ENCODE measurements at regions not wholly inside any gene's neighbourhood (a gene's known extent, or its start where the extent isn't known, plus 50 kb on each side); places are given as distances from the start of the nearest gene placed in this dataset.
A peak's percentile ranks its signal among the peaks of the same experiment; 100 is the strongest.

DNA sequence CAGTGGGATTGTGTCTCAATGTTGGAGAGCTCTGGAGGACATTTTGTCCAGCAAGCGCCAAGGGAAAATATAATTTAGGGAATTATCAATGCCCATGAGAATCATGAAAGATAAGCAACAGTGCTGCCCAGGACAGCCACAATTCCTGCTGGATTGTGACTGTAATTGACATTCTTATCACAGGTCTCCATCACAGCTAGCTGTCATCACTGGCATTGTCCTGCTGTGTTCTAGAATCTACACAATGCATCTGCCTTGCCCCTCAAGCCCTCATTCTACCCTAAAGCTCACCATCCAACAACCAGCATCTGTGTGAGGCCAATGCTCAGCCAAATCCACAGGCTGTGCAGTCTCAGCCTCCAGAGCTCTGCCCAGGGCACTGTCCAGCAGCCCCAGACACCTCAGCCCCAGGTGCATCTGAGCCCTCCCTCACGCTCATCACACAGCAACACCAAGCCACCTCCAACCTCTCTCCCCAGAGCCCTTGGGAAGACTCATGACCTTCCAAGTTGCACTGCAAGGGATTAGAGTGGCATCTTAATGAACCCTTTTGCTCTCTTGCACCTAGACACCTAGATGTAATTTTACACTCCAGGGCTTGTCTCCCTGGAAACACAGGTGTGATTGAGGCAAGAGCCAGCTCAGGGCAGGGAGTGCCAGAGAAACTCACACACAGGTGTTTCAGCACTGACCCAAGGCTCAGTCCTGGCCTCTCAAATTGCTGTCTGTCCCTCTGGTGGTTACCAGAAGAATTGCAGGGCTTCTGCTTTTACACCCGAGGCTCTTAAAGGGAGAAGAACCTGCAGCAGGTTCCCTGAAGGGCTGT is 85.2 kb upstream of the PHACTR3 start:
- no peak for TF ChIP-seq TCF12 (IDR thresholded peaks at IDR 0.05)
- TF ChIP-seq, protein P1, sequence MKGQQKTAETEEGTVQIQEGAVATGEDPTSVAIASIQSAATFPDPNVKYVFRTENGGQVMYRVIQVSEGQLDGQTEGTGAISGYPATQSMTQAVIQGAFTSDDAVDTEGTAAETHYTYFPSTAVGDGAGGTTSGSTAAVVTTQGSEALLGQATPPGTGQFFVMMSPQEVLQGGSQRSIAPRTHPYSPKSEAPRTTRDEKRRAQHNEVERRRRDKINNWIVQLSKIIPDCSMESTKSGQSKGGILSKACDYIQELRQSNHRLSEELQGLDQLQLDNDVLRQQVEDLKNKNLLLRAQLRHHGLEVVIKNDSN (IDR thresholded peaks at IDR 0.05; ENCODE audit: borderline replicate concordance, low read depth): no peak
- peak; percentile 63 for TF ChIP-seq GATA2 (CRISPR knock-in tag; IDR thresholded peaks at IDR 0.05)
- no peak for TF ChIP-seq RCOR1 (IDR thresholded peaks at IDR 0.05; ENCODE audit: low read length)
- TF ChIP-seq MEF2A (IDR thresholded peaks at IDR 0.05; ENCODE audit: borderline replicate concordance, low read depth): no peak
- no peak; the same call in 1 of the 2 replicates for TF ChIP-seq SMC3 (IDR thresholded peaks at IDR 0.05; ENCODE audit: low read depth, low read length)
- no peak for TF ChIP-seq FOSL2 (IDR thresholded peaks at IDR 0.05; ENCODE audit: borderline replicate concordance, low read depth)
- TF ChIP-seq, protein P2, sequence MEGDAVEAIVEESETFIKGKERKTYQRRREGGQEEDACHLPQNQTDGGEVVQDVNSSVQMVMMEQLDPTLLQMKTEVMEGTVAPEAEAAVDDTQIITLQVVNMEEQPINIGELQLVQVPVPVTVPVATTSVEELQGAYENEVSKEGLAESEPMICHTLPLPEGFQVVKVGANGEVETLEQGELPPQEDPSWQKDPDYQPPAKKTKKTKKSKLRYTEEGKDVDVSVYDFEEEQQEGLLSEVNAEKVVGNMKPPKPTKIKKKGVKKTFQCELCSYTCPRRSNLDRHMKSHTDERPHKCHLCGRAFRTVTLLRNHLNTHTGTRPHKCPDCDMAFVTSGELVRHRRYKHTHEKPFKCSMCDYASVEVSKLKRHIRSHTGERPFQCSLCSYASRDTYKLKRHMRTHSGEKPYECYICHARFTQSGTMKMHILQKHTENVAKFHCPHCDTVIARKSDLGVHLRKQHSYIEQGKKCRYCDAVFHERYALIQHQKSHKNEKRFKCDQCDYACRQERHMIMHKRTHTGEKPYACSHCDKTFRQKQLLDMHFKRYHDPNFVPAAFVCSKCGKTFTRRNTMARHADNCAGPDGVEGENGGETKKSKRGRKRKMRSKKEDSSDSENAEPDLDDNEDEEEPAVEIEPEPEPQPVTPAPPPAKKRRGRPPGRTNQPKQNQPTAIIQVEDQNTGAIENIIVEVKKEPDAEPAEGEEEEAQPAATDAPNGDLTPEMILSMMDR (IDR thresholded peaks at IDR 0.05): peak; percentile 73
- TF ChIP-seq, protein P3, sequence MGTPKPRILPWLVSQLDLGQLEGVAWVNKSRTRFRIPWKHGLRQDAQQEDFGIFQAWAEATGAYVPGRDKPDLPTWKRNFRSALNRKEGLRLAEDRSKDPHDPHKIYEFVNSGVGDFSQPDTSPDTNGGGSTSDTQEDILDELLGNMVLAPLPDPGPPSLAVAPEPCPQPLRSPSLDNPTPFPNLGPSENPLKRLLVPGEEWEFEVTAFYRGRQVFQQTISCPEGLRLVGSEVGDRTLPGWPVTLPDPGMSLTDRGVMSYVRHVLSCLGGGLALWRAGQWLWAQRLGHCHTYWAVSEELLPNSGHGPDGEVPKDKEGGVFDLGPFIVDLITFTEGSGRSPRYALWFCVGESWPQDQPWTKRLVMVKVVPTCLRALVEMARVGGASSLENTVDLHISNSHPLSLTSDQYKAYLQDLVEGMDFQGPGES (IDR thresholded peaks at IDR 0.05; ENCODE audit: low read depth, low read length): no peak
- no peak for TF ChIP-seq NFIC (IDR thresholded peaks at IDR 0.05; ENCODE audit: borderline replicate concordance)
- TF ChIP-seq FOXM1 (IDR thresholded peaks at IDR 0.05; ENCODE audit: low read depth): no peak
- 3% methylated on average over 3 of the region's 3 CpGs for WGBS (ENCODE audit: low lambda C conversion rate)
- Histone ChIP-seq H3K27me3 (ENCODE audit: insufficient read depth) (no peaks in the 10 kb centered on the region), H3K4me1 (ENCODE audit: control insufficient read depth in 1 of 2, insufficient read depth in 2 of 2, low read depth in 1 of 2, low read length in 1 of 2) (peaks cover 0 to 11% of the 10 kb centered on the region in 2 experiments; a peak in 1 of 4 replicates), H2AFZ (ENCODE audit: low read depth) (no peak overlapping the region), H3K9me2 (no peaks in the 10 kb centered on the region), H3K4me2 (no peak overlapping the region), H3K9me3 (no peaks in the 10 kb centered on the region), H3K79me2 (ENCODE audit: insufficient read depth) (no peaks in the 10 kb centered on the region), H3K36me3 (replicated peaks in 1 of 2; ENCODE audit: control insufficient read depth in 1 of 2, insufficient read depth in 2 of 2, low read length in 1 of 2) (no peaks in the 10 kb centered on the region), H3K9ac (no peak overlapping the region), H3K4me3 (ENCODE audit: low read depth in 2 of 2, low read length in 1 of 2) (no peak overlapping the region), H3K27ac (ENCODE audit: low read depth in 2 of 2, low read length in 1 of 2) (no peak overlapping the region), H4K20me1 (ENCODE audit: insufficient read depth) (no peaks in the 10 kb centered on the region), H3F3A (replicated peaks; ENCODE audit: insufficient read depth) (no peaks in the 10 kb centered on the region)
- peak; percentile 73 for DNase-seq
- ChIA-PET CTCF (interaction anchor here (0.6 to 8.7 kb wide), 25 partner anchors 8 to 702 kb away, joined by 3 to 155 read pairs (median 4); partner anchors contain the start of gene ATP5F1E), POLR2A (no interaction called here)

DNA sequence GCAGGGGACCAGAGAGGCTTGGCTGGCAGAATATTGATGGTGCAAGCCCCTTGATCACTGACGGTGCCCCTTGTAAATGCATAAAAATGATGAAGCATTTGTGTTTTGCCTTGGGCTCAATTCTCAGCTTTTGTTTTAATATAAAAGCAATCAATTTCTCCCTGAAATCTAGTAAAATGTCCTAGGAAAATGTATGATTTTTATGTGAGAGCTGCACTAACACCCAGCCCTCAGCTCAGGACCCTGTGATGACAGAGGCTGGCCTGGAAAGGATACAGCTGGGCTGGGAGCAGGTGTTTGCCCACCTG is 84.7 kb upstream of the PHACTR3 start:
- DNase-seq: no peak
- Histone ChIP-seq H3K4me2 (no peak overlapping the region), H3K27ac (ENCODE audit: low read depth in 2 of 2, low read length in 1 of 2) (no peak overlapping the region), H3K27me3 (ENCODE audit: insufficient read depth) (no peaks in the 10 kb centered on the region), H3K36me3 (replicated peaks in 1 of 2; ENCODE audit: control insufficient read depth in 1 of 2, insufficient read depth in 2 of 2, low read length in 1 of 2) (no peaks in the 10 kb centered on the region), H2AFZ (ENCODE audit: low read depth) (no peak overlapping the region), H3F3A (replicated peaks; ENCODE audit: insufficient read depth) (no peaks in the 10 kb centered on the region), H4K20me1 (ENCODE audit: insufficient read depth) (no peaks in the 10 kb centered on the region), H3K9ac (no peak overlapping the region), H3K9me2 (no peaks in the 10 kb centered on the region), H3K4me1 (ENCODE audit: control insufficient read depth in 1 of 2, insufficient read depth in 2 of 2, low read depth in 1 of 2, low read length in 1 of 2) (peaks cover 0 to 11% of the 10 kb centered on the region in 2 experiments; a peak in 1 of 4 replicates), H3K9me3 (no peaks in the 10 kb centered on the region), H3K79me2 (ENCODE audit: insufficient read depth) (no peaks in the 10 kb centered on the region), H3K4me3 (ENCODE audit: low read depth in 2 of 2, low read length in 1 of 2) (no peak overlapping the region)
- POLR2A ChIA-PET: no interaction called here
- WGBS (ENCODE audit: low lambda C conversion rate): 0% methylated on average over 1 of the region's 1 CpG
- TF ChIP-seq, protein P4, sequence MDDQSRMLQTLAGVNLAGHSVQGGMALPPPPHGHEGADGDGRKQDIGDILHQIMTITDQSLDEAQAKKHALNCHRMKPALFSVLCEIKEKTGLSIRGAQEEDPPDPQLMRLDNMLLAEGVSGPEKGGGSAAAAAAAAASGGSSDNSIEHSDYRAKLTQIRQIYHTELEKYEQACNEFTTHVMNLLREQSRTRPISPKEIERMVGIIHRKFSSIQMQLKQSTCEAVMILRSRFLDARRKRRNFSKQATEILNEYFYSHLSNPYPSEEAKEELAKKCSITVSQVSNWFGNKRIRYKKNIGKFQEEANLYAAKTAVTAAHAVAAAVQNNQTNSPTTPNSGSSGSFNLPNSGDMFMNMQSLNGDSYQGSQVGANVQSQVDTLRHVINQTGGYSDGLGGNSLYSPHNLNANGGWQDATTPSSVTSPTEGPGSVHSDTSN (IDR thresholded peaks at IDR 0.05): no peak
- TF ChIP-seq NFIC (IDR thresholded peaks at IDR 0.05; ENCODE audit: borderline replicate concordance): no peak
- CTCF ChIA-PET: interaction anchor here (1.0 to 8.7 kb wide), 17 partner anchors 8 to 671 kb away, joined by 3 to 155 read pairs (median 6); no protein-coding TSS in a partner anchor
